Ovary (tissue), 3 donors: ENCODE measurements at regions not wholly inside any gene's neighbourhood (a gene's known extent, or its start where the extent isn't known, plus 50 kb on each side); places are given as distances from the start of the nearest gene placed in this dataset.

ENCODE experiments used
- EP300 ChIP-seq: sonication (generic); formaldehyde crosslinking; IDR thresholded peaks from one replicate; pipeline ENCODE4 v1.6.1; 2017; ENCODE audit warnings: antibody characterized with exemption
- POLR2A ChIP-seq: fragments of 450-650 bp; IDR thresholded peaks from one replicate; pipeline ENCODE4 v1.6.1; 2017; ENCODE audit warnings: antibody characterized with exemption, mild to moderate bottlenecking, moderate library complexity
- TF ChIP-seq, protein P1 (sequence below), 3 donors: fragments of 450-650 bp in 2 of 3; fragments of 200-600 bp in 1 of 3; IDR thresholded peaks; one replicate each; pipeline versions ENCODE4 v1.5.1 to v1.8.0; 2016 to 2022; ENCODE audit warnings: antibody characterized with exemption in 3 of 3, mild to moderate bottlenecking in 1 of 3
- donor health status: DM: no; HTN: no; CAD: no.

DNA sequence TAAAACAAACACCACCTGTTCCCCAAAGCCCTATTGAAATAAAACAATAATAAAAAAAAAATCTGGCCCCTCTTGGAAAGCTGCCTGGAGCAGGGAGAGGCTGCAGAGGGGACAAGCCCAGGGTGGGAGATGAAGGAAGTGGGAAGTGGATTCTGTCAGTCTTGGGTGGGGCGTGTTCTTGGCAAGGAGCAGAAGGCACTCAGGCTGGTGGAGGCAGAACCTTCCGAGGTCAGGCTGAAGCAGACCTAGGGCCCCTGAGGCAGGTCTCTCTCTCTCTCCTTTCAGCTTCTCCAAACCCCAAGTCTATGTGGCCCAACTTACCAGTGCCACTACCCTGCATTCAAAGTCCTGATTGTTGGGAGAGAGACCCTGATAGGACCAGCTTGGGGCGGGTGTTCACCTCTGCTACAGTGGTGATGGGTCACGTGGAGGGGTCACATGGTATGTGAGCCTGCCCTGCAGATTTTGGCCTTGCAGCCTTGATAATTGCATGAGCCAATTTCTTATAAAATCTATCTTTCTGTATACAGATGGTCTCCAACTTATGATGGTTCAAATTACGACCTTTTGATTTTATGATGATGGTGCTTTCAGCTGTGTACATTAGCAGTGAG lies 145.4 kb upstream of the C1orf174 start:
- TF ChIP-seq POLR2A: no peak
- TF ChIP-seq, protein P1, sequence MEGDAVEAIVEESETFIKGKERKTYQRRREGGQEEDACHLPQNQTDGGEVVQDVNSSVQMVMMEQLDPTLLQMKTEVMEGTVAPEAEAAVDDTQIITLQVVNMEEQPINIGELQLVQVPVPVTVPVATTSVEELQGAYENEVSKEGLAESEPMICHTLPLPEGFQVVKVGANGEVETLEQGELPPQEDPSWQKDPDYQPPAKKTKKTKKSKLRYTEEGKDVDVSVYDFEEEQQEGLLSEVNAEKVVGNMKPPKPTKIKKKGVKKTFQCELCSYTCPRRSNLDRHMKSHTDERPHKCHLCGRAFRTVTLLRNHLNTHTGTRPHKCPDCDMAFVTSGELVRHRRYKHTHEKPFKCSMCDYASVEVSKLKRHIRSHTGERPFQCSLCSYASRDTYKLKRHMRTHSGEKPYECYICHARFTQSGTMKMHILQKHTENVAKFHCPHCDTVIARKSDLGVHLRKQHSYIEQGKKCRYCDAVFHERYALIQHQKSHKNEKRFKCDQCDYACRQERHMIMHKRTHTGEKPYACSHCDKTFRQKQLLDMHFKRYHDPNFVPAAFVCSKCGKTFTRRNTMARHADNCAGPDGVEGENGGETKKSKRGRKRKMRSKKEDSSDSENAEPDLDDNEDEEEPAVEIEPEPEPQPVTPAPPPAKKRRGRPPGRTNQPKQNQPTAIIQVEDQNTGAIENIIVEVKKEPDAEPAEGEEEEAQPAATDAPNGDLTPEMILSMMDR (IDR thresholded peaks at IDR 0.05): no peak
- TF ChIP-seq EP300: no peak
